H1 (cell line): ENCODE measurements at regions not wholly inside any gene's neighbourhood (a gene's known extent, or its start where the extent isn't known, plus 50 kb on each side); places are given as distances from the start of the nearest gene placed in this dataset.

Source experiments
- ASH2L ChIP-seq: fragments of 200-600, 300-600 bp; sonication (generic); IDR thresholded peaks from one replicate; pipeline ENCODE4 v1.7.1; 2017; ENCODE audit warnings: low read length
- KDM4A ChIP-seq: IDR thresholded peaks from one replicate; pipeline ENCODE4 v1.7.1; 2012; ENCODE audit warnings: low read depth, mild to moderate bottlenecking, moderate library complexity, low read length, inconsistent platforms; ENCODE audit not compliant: severe bottlenecking
- PHF8 ChIP-seq: fragments of 200-600 bp; sonication (generic); conservative IDR thresholded peaks from 2 replicates; pipeline ENCODE4 v1.7.1; 2012; ENCODE audit warnings: low read depth, mild to moderate bottlenecking, inconsistent platforms, low read length, moderate library complexity
- RBBP5 ChIP-seq: IDR thresholded peaks from 2 replicates; pipeline ENCODE4 v1.7.1; 2012; ENCODE audit warnings: low read depth, mild to moderate bottlenecking, inconsistent platforms, low read length, moderate library complexity, borderline replicate concordance
- SIX5 ChIP-seq: IDR thresholded peaks from 2 replicates; pipeline ENCODE4 v1.6.1; 2011; ENCODE audit warnings: mild to moderate bottlenecking, low read depth, low read length
- ZNF274 ChIP-seq: IDR thresholded peaks from 2 replicates; pipeline ENCODE4 v1.7.0; 2012; ENCODE audit warnings: low read length, borderline replicate concordance; ENCODE audit errors: extremely low read depth

DNA sequence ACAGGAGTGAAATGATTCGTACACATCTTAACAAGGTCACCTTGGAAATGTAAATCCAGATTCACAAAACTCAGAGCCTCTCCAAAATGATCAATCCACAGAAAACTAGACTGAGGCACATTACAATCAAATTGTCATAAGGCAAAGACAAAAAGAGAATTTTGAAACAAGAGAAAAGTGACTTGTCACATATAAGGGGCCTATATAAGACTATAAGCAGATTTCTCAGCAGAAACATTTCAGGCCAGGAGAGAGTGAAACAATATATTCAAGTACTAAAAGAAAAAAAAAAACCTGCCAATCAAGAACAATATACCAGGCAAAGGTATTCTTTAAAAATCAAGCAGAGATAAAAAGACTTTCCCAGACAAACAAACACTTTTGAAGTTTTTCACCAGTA is 429.1 kb downstream of the BCAT1 start (continued):
- TF ChIP-seq SIX5 (no peak), ZNF274 (no peak), ASH2L (no peak), KDM4A (no peak), RBBP5 (no peak), PHF8 (no peak)
